OCI-M2 (cell line): ENCODE measurements at regions not wholly inside any gene's neighbourhood (a gene's known extent, or its start where the extent isn't known, plus 50 kb on each side); places are given as distances from the start of the nearest gene placed in this dataset.
"Not testable (repeated sequence)": the region's sequence is repeated elsewhere in the genome, so short reads cannot be mapped to it uniquely, and the experiment has no call there.

Source experiments
- DNase-seq: peaks from one replicate; lab custom pipeline; 2025; ENCODE audit not compliant: unreplicated experiment; lab: John Stamatoyannopoulos, UW

DNA sequence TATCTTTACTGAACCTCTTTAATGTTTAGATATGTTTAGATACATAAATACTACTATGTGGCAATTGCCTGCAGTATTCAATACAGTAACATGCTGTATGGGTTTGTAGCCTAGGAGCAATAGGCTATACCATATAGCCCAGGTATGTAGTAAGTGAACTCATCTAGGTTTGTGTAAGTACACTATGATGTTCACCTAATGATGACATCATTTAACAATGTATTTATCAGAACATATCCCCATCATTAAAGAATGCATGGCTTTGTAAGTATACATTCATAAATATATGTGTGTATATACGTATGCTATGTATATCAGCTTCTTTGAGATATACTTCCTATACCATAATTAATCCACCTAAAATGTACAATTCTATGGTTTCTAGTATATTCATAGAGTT, 631.2 kb upstream of the MAN1A1 start:
- DNase-seq = no peak

DNA sequence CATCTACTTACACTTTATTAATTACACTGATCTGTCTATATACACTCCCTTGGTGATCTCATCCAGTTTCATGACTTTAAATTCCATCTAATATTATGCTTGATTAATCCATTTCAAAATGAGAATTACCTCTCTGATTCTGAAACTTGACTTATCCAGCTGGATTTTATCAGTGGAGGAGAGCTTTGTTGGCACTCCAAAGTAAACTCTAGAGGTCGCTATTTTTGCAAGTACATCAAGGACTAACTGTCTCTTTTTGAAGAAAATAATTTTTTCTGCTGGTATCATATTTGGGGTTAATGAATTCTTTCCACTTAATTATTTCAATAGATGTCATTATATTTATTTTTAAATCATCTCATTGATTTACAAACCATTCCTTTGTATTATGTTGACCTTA, 630.3 kb upstream of the MAN1A1 start:
- no peak for DNase-seq

DNA sequence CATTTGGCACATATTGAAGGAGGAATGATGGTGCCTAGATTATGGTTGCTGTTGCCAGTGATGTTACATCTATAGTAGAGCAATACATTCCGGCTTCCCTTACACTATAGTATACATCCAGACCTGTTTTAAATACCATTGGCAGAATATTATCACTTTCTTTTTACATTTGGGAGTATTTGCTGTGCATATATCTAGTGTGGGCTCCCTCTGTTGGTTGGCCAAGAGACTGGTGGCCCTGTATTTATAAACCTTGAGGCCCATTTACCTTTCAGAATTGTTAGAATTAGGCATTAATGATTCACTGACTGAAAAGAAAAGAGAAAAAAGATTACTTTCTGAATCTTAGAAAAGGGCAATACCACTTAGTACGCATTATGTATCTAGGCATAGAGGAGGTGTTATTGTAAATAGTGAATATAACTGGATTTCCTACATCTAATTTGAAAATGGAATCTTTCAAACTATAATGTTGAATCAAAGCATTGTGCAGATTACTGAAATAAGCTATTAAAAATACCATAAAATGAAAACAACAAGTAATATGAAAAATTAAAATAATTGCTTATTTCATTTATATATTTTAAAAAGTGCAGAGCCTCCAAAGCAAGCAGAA, 628.8 kb upstream of the MAN1A1 start:
- no peak for DNase-seq

DNA sequence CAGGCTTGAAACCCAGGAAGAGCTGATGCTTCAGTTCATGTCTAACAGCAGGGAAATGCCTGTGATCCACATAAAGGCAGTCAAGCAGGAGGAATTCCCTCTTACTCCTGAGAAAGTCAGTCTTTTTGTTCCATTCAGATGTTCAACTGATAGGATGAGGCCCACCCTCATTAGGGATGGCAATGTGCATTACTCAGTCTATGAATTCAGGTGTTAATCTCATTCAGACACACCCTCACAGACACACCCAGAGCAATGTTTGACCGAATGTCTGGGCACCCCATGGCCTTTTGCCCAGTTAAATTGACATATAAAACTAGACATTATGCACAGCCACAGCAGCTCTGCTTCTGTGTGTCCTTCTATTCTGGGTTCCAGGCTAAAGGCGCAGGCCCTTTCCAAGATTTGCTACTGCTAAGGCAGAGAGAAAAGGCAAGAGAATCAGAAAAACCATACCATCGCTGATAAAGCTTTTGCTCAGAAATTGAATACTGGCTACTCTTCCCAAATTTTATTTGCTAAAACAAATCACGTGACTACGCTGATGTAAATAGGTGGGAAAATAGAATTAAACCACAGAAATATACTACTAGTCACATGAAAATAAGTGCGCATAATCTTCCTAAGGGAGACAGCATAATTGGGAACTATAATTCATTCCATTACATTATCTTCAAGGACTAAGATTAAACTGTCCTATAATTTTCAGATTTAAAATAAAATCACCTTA, 625.0 kb upstream of the MAN1A1 start:
- no peak for DNase-seq

DNA sequence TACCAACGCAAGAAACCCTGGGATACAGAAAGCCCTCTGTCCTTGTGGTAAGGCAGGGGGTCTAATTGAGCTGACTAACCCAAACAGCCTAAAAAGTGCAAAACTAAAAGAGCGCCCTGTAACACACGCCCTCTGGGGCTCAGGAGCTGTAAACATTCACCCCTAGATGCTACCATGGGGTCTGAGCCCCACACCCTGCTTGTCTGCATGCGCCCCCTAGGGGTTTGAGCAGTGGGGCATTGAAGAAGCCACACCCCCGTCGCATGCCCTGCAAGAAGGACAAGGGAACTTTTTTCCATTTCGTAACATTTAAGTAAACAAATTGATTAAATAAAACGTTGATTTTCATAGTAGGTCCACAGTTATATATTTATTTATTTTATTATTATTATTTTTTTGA, 616.9 kb upstream of the MAN1A1 start:
- no peak for DNase-seq

DNA sequence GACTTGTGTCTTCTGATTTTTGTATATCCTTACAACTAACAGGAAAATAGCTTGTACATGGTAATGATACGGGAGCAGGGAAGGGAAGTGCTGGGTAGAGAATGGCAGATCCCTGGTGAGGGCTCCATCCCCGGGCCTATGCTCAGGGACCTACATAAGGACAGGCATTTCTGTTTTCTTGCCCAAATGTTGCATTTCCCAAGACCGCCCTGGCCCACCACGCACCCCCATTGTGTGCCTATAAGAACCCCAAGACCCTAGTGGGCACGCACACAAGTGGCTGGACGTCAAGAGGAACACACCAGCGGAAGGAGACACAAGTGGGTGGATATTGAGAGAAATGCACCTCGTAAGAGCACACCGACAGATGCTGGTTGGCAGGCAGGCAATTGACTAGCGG, 616.3 kb upstream of the MAN1A1 start:
- no peak for DNase-seq

DNA sequence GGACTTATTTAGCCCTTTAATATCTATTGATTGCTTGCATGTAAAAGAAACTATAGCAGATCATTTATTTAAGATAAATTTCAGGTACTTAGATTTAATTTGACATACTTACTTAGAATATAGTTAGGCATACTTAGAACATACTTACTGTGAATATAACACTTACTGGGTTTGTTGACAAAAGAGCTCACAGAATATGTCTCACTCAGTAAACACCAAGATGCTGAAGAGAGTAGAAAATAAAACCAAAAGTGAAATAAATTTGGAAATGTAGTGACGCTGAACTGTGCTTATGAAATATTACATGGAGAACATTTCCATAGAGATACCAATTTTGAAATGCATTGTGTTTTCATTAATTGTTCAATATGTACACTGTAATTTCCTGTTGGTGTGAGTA, 615.4 kb upstream of the MAN1A1 start:
- no peak for DNase-seq

DNA sequence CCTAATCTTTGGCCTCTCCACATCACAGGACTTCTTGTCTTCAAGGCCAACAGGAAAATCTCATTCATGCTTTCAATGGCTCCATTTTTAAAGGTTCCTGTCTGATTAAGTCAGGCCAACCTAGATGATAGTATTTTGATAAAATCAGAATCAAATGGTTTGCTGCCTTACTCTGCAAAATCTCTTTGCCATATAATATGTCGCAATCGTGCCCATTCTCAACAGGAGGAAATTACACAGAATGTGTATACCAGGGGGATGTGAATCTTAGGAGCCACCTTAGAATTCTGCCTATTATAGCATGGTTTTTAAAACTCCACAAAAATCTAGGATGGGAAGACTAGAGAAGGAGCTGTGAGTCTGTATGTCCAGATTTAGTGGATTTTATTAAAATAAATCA, 612.9 kb upstream of the MAN1A1 start:
- no peak for DNase-seq

DNA sequence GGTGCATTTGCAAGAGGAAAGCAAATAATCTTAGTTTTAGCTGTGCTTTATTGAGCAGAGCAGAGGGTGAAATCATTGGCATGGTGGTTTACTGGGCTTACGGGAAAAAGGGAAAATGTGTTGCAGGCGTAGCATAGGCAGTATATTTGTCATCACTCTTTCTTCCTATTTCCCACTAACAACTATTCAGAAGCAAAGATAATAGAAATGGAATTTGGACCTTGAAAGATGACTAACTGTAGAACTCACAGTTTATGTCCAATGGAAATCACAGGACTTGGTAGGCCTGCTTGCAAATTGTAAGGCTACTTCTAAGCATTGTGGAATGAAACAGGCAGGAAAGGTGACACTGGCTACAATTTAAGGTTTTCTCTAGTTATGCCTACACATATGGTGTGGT, 611.9 kb upstream of the MAN1A1 start:
- no peak for DNase-seq

DNA sequence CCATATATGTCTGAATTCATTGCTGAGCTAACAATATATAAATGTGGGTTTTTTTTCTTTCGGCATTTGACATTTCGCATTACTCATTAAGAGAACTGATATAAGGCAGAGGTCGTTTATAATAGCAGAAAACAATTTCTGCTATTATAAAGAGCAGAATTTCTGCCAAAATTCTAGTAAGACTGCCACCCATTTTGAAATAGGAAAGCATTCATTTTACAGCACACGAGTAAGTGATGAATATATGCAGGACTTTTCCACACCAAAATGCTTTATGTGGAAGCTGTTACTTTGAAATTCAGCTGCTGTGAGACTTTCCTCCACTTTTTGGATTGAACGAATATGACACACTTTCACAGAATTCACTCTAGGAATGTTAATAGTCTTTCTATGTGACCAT, 610.9 kb upstream of the MAN1A1 start:
- no peak for DNase-seq

DNA sequence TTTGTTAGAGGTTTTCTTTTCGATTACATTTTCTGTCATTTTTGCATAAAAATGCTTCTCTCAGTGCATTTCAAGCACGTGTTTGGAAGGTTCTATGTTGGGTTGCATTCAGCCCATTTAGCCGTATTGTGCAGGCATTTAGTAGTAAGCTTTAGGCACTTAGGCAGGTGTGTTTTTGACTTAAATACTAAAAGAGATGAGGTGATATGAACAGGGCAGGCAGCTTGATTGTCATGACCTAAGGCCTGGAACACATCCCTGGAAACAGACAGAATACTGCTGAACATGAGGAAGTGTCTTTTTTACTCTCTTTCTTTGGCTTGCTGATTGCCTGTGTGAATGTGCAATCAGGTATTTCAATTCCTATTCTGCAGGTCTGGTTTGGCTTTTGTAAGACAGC, 610.5 kb upstream of the MAN1A1 start:
- DNase-seq = no peak

DNA sequence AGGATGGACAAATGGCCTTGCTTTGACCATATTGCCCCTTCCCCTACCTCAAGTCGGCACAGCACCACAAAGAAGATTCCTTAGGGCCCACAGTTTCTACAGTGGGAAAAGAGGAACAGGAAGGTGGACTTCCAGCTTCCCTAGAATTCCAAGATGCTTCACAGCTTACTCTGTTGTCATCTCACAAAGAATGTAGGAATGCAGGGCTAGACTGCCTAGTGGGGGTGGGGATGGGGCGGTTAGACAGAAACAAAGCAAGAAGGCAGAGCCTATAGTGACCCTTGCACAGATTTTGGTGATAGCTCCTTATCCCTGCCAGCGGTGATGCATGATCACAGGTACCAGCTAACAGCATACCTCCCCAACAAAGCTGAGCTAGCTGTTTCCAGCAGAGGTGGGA, 607.6 kb upstream of the MAN1A1 start:
- no peak for DNase-seq

DNA sequence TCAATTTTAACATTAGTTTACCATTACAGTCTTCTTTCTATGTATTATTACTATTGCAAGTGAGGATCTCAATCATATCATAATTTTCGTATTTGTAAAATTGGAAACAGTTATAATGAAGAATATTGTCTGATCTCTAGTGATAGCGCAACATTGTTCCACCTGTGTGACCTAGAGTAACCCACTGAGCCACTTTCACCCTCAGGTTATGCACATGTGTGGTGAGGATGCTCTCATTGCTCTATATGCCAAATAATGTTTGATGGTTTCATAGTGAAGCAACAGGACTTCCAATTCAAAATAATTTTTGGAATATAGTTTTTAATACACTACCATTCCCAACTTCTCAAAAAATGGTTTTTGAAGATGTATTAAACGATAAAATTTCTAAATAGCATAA, 603.1 kb upstream of the MAN1A1 start:
- no peak for DNase-seq

DNA sequence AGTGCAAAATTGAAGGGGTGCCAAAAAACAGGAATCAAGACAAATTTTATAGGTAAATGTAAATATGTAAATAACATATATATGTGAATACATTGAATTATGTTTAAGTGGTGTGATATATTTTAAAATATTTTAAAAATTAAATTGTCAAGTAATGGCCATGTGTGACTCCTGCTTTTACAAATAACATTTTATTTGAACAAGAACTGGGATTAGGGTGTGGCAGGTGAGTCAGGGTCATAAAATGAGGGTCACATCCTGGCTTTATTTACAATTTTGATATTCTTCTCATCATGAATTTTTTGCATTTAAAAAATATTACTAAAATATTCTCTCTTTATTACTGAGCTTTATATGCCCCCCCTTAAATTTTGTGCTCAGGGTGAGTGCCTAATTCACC, 601.1 kb upstream of the MAN1A1 start:
- DNase-seq = no peak

DNA sequence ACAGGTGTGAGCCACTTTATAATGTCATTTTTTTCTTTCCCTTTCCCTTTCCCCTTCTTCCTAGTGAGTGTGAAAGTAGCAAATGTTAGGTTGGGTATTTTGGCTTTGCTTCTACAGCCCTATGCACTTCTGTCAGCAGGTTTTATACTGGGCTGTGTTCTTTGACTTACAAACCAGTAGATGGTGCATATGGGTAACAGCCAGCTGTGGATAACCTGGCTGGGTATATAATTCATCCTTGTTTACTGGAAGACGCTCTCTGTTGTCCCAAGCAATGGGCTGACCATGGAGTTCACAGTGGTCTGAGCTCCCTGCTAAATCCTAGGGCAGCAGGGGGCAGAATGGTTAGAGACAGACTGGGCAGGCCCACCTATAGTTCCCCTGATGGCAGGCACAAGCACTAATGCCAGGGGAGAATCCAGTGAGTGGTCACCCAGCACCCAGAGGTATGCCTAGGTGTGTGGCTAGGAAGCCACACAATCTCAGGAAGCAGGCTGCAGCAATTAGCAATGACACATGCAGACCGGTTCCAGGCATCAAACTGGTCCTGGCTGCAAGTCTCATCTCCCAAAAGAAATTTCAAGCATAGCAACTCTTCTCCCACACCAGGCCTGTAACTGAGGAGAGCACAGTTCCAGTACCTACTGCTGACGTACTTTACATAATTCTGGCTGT, 592.7 kb upstream of the MAN1A1 start:
- no peak for DNase-seq

DNA sequence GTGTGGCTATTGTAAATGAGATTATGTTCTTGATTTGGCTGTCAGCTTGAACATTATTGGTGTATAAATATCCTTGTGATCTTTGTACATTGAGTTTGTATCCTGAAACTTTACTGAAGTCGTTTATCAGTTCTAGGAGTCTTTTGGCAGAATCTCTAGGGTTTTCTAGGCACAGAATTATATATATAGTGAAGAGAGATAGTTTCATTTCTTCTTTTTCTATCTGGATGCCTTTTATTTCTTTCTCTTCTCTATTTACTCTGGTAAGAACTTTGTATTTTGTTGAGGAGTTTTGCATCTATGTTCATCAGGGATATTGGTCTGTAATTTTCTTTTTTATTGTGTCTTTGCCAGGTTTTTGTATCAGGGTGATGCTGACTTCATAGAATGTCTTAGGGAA, 589.2 kb upstream of the MAN1A1 start:
- no peak for DNase-seq

DNA sequence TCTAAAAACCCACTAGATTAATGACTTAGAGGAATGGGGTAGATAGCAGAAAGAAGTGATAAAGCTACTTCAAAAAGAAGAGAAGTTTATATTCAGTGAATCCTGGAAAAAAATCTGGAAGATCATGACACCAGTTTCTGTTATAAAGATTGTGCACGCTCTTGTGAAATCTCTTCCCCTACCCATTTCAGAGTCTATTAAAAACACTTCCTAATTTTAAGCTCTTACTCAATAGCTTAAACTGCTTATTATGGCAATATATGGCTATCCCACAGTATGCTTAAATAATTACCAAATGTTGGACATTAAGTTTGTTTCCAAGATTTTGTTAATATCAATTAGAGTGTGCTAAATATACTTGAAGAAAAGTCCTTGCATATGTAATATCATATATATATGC, 585.3 kb upstream of the MAN1A1 start:
- DNase-seq = no peak

DNA sequence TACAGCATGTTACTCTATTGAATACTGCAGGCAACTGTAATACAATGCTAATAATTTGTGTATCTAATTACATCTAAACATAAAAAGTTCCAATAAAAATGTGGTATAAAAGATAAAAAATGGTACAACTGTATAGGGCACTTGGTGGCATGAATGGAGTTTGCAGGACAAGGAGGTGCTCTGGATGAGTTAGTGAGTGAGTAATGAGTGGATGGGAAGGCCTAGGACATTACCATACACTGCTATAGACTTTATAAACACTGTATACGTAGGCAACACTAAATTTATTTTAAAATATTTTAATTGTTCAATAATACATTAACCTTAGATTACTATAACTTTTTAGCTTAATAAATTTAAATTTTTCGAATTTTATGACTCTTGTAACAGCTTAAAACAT, 579.6 kb upstream of the MAN1A1 start:
- DNase-seq = no peak

DNA sequence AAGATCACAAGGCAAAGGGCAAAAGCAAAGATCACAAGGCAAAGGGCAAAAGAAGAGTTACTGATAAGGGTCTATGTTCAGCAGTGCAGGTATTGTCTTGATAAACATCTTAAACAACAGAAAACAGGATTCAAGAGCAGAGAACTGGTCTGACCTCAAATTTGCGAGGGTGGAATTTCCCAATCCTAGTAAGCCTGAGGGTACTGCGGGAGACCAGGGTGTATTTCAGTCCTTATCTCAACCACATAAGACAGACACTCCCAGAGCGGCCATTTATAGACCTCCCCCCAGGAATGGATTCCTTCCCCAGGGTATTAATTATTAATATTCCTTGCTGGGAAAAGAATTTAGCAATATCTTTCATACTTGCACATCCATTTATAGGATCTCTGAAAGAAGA, 575.3 kb upstream of the MAN1A1 start:
- DNase-seq = not testable (repeated sequence)

DNA sequence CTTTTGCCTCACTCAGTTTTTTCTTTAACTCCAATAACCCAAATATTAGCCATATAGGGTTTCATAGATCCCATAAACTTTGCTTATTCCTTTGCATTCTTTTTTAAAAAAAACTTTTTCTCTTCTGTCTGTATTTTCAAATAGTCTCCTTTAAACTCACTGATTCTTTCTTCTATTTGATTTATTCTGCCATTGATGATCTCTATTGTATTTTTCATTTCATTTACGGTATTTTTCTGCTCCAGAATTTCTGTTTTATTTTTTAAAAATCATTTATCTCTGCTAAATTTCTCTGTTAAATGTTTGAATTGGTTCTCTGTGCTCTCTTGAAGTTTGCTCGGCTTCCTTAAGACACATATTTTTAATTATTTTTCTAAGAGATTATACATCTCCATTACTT, 573.3 kb upstream of the MAN1A1 start:
- DNase-seq = no peak

DNA sequence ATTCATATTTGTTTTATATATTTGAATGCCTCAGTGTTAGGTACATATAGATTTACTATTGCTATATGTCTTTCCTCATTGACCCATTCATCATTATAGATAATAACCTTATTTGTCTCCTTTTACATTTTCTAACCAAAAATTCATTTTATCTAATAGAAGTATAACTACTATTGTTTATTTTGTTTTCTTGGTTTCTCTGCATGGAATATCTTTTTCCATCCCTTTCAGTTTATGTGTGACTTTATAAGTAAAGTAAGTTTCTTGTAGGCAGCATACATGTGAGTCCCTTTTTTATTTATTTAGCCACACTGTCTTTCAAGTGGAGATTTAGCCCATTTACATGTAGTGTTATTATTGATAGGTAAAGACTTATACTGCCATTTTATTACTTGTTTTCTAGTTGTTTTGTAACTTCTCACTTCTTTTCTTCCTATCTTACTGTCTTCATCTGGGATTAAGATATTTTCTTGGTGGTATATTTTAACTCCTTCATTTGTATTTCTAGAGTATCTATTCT, 572.0 kb upstream of the MAN1A1 start:
- no peak for DNase-seq

DNA sequence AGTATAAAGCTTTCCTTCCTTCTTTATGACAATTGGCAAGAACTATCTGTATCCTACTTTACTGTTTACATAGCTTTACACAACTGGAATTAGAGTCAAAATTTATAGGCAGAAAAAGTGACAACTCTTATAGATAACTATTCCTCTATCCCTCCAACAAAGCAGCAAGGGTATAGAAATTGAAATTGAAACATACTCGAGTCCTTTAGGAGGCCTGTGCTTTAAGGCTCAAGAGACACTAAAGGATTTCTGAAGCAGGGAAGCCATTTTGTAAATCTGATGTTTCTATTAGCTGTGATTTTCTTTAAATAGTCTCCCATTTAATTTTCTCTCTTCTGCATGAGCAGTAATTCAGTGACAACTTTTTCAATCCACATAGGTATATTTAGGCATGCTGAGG, 567.6 kb upstream of the MAN1A1 start:
- DNase-seq = no peak
